GM15510 (cell line): ENCODE measurements at regions not wholly inside any gene's neighbourhood (a gene's known extent, or its start where the extent isn't known, plus 50 kb on each side); places are given as distances from the start of the nearest gene placed in this dataset.

Experiments
- POLR2A ChIP-seq: IDR thresholded peaks from 3 replicates; pipeline ENCODE4 v1.6.1; 2011; ENCODE audit warnings: borderline replicate concordance; ENCODE audit not compliant: insufficient read length; ENCODE audit errors: extremely low read depth

DNA sequence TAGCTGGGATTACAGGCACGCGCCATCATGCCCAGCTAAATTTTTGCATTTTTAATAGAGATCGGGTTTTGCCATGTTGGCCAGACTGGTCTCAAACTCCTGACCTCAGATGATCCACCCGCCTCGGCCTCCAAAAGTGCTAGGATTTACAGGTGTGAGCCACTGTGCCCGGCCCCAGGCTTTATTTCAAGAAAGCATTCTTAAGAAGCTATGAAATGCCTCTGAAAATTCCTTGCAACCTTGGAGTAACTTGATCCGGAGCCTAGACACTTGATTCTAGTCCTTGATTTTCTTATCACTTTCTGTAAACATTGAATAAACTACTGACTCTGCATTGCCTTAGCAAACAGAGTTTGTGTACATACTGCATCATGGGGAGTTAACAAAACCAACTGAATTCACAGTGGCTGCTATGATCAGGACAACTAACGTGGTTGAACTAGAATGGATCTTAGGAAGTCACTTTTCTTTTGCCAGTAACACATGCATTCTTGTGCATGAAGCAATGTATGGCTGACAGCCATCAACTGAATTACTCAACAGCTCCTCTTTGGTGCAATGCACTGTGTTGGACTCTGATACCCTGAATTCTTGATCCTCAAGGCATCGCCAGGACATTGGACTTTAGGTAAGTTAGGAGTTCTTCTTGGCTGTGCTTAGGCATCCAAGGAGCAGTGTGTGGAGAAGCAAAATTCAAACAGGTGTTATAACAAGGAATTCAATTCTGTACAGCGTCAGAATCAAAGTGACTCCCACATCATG lies 102.8 kb upstream of the TMEM170B start:
- TF ChIP-seq POLR2A: no peak

DNA sequence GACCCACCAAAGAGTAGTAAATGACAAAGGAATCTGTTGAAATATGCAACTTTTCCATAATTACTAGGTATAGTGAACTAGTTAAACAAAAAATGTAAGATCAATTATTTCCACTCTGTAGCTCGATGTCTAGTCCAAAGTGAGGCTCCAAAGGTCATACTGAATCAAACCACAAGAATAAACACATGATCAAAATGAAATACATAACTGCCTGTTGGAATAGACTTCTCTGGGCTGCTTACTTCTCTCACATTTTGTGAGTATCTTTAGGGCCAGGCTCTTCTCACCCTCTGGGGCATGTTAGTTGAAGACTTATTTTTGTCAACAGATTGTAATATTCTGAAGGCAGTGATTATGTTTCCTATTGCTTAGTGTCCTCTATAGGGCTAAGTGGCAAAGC lies 103.7 kb upstream of the TMEM170B start:
- TF ChIP-seq POLR2A: no peak

DNA sequence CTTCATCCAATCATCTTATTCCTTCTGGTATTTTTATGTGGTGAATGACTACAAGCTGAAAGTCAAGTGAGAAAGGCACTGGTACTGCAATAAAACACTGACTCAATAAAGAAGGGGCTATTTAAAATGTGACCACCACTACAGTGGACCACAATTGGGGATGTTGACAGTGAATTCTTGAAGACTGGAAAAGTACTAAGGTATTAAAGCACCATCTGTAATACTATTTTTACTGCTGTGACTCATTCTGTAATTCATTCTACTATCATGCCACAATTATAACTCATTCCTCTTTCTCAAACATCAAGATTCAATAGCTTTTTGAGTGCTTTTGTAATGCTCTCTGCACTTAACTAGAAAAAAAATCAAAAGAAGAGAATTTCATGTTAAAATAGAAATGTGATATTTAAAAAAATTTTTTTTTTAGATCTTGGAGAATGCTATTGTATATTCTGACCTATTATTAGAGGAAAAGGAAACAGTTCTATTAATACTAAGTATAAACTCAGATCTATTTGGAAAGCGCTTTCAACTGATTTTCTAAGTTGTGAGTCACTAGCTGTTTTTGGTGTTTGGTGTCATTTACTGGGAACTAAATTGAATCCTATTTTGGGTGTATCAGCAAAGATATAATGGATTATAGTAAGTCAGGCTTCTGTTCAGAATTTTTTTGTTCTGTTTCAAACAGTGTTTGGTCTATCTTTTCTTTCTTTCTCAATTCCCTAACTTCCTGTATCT lies 104.7 kb upstream of the TMEM170B start:
- no peak for TF ChIP-seq POLR2A

GRCh38 chr6:11432091-11432490 lies 105.5 kb upstream of the TMEM170B start:
- TF ChIP-seq POLR2A: no peak

GRCh38 chr6:11431455-11431937 lies 106.1 kb upstream of the TMEM170B start:
- TF ChIP-seq POLR2A: no peak

DNA sequence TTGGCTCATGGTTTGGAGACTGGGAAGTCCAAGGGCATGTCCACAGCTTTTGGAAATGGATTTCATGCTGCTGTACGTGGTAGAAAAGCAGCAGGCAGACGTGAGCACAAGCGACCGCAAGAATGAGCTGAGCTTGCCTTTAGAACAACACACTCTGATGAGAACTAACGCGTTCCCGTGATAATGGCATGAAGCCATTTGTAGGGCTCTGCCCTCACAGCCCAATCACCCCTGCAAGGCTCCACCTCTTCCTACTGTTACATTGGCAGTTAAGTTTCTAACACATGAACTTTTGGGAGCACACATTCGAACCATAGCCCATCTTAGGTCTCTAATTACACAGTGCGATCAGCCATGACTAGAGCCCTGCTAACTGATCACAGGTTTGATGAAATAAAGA lies 107.5 kb upstream of the TMEM170B start:
- no peak for TF ChIP-seq POLR2A

GRCh38 chr6:11429577-11429976 lies 108.0 kb upstream of the TMEM170B start:
- TF ChIP-seq POLR2A: no peak

- no peak for TF ChIP-seq POLR2A
Measured at GRCh38 chr6:11428895-11429294, 108.7 kb upstream of the TMEM170B start.

DNA sequence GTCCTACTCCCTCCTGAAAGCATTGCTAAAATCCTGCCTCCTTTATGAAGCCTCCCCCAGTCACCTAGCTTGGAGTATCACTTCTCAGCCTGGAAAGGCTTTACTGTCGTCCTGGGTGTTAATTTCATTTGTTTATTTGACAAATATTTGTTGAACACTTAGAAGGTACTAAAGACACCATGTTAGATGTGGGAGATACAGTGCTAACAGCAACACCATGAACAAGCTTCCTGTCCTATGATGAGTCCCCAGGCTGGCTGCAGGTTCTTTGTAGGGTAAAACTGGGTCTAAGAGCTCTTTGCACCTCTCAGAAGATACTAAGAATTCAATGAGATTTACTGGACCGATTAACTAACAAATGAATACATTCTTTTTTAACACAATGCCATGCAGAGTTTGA lies 109.2 kb upstream of the TMEM170B start:
- TF ChIP-seq POLR2A: no peak

GRCh38 chr6:11427723-11428245 lies 109.8 kb upstream of the TMEM170B start:
- TF ChIP-seq POLR2A: no peak

DNA sequence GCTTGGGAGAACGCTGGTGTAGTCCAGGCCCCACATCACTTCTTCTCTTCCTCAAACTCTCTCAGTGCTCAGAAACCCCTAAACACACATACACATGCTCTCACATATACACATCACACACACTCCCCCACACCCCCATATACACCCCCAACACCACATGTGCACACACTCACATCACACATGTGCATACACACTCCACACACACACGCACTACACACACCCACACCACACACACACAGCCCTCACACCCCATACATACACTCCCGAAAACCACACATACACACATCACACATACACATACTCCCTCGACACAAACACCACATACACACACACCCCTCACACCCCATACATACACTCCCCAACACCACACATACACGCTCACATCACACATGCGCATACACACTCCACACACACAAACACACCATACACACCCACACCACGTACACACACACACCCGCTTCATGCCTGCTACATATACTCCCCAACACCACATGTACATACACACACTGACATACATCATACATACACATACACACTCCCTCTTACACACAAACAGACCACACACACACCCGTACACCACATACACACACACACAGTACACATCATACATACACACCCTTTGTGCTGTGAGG lies 110.3 kb upstream of the TMEM170B start:
- TF ChIP-seq POLR2A: no peak

DNA sequence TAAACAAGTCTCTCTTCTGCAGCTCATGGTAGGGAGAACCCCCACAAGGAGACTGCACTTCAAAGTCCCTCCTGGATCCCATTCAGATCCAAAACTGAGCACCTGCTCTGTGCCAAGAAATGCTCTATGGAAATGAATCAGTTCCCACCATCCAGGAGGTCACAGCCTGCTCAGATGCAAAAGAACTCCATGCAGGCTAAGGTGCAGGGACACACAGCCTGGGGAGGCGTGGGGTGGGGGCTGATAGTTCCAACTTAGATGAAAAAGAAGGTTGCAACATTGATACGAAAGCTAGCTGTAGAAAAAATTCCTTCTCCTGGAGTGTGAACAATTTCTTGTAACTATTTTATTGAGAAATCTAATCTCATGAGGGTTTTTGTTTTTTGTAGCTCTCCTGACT lies 111.0 kb upstream of the TMEM170B start:
- TF ChIP-seq POLR2A: no peak

DNA sequence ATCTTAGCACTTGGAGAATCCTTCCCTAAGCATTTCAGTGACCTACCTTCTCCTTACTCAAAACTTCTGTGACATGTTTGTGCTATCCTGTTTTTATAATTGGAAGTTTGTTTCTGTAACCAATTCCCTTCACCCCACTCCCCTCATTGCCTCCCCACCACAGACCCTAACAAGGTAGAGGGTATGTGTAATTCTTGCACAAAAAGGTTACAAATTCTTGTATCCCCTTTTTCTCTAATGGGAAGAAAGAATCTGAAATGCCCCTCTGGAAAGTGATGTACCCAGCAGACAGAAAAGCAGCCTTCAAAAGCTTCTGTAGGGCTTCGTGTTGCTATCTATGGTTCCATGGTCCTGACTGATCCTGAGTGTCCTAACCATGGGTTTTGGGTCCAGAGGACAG lies 111.7 kb upstream of the TMEM170B start:
- no peak for TF ChIP-seq POLR2A

GRCh38 chr6:11425431-11425871 lies 112.1 kb upstream of the TMEM170B start:
- no peak for TF ChIP-seq POLR2A

DNA sequence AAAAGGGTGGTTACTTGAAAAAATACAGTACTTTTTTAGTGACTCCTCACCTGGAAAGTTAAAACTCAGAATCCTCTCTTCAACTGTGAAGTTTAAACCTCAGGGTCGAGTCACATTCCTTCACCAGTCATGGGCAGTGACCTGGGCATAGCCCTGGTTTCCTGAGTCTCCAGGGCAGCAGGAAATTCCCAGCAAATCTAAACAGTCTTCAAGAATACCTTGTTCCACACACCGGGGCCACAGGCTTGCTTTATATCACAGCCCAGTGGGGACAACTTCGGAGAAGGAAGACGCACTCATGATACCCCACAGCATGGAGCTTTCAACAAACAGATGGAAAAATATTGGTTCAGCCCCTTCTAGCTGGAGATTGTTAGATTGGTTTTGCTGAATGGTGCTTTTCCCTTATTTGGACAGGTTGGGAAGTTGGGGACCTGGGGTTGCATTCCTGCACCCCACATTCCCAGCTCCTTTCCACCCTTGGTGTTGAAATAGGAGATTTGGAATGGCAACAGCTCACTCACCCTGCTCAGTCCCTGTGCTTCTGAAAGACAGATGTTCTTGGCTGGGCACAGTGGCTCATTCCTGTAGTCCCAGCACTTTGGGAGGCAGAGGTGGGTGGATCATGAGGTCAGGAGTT lies 113.0 kb upstream of the TMEM170B start:
- no peak for TF ChIP-seq POLR2A
